Epithelial cell of esophagus (primary cell): ENCODE measurements at regions not wholly inside any gene's neighbourhood (a gene's known extent, or its start where the extent isn't known, plus 50 kb on each side); places are given as distances from the start of the nearest gene placed in this dataset.

Experiments used
- DNase-seq: peaks from one replicate; pipeline ENCODE4 v3.0.0; 2010; ENCODE audit warnings: low read depth
- H3K4me3 ChIP-seq: 2 replicates; pipeline ENCODE4 v1.5.1; 2011; ENCODE audit warnings: mild to moderate bottlenecking, low read length, control low read depth
- CTCF ChIP-seq: IDR thresholded peaks from 2 replicates; pipeline ENCODE4 v1.5.1; 2011; ENCODE audit warnings: low read depth, mild to moderate bottlenecking, low read length, control low read depth, inconsistent platforms; ENCODE audit not compliant: insufficient read depth; ENCODE audit errors: missing control alignments

GRCh38 chr4:62461961-62462360, 1261.8 kb downstream of the ADGRL3 start:
- H3K4me3 ChIP-seq, result no peak overlapping the region
- no peak for DNase-seq
- TF ChIP-seq CTCF, result no peak

DNA sequence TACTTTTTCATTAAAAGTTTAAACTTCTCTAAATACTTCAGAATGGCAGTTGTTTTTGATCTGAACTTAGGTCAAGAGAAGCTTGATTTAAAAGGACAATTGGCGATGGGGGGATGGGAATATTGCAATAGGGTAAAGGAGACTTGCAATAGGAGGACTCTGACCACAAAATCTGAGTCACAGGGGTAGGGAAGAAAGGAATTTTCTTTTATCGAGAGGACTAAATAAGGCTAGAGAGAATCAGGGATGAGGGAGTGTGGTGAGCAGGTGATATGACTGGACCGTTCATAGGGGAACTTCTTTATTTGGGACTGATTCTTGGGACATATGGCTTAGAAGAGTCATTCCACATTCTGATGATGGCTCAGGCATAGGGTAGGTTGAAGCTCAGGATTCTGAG, 1260.2 kb downstream of the ADGRL3 start:
- no peak for DNase-seq
- TF ChIP-seq CTCF, result no peak
- no peak overlapping the region for H3K4me3 ChIP-seq

DNA sequence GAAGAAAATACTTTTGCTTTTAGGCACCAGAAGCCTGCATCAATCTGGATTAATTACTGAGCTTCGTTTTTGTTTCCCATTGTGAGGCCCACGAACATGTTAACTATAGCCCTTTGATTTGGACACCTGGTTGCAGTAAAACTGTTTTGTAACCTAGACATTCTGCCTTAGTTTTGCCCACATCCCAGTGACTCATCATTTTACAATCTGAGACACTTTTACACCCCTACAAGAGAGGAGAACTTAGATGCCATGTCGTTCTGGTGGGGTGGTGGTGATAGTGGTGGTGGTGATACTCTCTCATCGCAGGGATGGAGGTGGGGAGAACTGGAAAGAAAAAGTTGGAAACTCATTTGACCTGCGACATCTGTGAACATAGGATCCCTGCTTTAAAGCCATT, 1257.2 kb downstream of the ADGRL3 start:
- DNase-seq, result no peak
- TF ChIP-seq CTCF, result no peak
- H3K4me3 ChIP-seq, result no peak overlapping the region

- H3K4me3 ChIP-seq, result no peak overlapping the region
- no peak for DNase-seq
- no peak for TF ChIP-seq CTCF
These were observed 1255.7 kb downstream of the ADGRL3 start for GRCh38 chr4:62455871-62456270.

DNA sequence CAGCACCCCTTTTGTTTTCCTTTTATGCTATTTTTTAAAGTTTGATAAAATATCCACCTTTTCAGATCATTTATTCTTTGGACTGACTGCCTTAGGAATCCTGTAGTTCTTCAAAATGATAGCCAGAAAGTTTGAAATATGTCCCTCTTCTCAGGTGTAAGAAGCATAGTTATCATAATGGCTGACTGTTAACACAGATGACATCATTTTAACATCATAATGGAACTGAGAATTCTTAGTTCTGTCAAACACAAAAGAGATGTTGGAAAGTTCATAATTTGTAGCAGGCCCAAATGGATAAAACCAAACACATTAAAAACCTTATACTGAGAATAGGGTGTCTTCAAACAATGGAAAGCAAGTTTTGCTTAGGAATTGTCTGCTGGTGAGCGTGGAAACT, 1254.4 kb downstream of the ADGRL3 start:
- H3K4me3 ChIP-seq, result no peak overlapping the region
- no peak for DNase-seq
- TF ChIP-seq CTCF, result no peak

DNA sequence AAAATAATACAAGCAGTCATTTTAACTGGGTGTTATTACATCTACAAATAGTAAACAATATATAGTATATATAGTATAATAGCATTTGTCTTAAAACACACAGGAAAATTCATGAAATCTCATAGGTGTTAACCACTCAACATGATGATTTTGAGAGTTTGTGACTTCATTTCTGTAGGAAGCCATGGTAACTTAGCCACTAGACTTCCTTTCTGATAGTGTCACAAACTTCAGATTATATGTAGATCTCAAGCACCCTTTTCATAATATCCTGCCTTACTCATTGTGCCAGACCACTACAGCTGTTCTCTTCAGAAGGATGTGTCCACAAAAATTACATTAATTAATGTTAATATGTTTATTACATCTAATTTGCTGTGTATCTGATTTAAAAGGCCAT, 1250.6 kb downstream of the ADGRL3 start:
- no peak for DNase-seq
- H3K4me3 ChIP-seq, result no peak overlapping the region
- no peak for TF ChIP-seq CTCF

DNA sequence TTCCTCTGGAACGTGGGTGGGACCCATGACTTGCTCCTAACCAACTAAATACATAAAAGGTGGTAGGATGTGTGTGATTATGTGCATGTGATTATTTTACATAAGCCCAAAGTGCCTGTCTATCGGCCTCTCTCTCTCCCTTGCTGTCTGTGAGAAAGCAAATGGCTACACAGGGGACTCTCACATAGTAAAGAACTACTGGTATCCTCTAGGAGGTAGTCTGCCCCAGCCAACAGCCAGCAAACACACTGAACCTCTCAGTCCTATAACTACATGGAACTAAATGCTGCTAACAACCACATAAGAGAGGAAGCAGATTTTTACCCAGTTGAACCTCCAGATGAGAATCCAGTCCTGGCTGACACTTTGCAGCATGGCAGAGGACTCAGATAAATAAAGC, 1249.4 kb downstream of the ADGRL3 start:
- TF ChIP-seq CTCF, result no peak
- DNase-seq, result no peak

More for the DNA sequence above, 1249.4 kb downstream of the ADGRL3 start:
- no peak overlapping the region for H3K4me3 ChIP-seq
